Choroid plexus epithelial cell (primary cell): ENCODE measurements at regions not wholly inside any gene's neighbourhood (a gene's known extent, or its start where the extent isn't known, plus 50 kb on each side); places are given as distances from the start of the nearest gene placed in this dataset.

Experiments
- DNase-seq: peaks from one replicate; pipeline ENCODE4 v3.0.0-alpha.2; 2010; ENCODE audit warnings: low read depth
- H3K4me3 ChIP-seq: 2 replicates; pipeline ENCODE4 v1.5.1; 2011; ENCODE audit warnings: low read depth, mild to moderate bottlenecking, control low read depth, low read length, moderate library complexity
- CTCF ChIP-seq: conservative IDR thresholded peaks from 2 replicates; pipeline ENCODE4 v1.5.1; 2011; ENCODE audit warnings: low read depth, mild to moderate bottlenecking, control low read depth, inconsistent platforms, low read length, moderate library complexity

GRCh38 chr12:84756961-84757360, 155.6 kb downstream of the SLC6A15 start:
- H3K4me3 ChIP-seq: no peak overlapping the region
- peak; percentile 57 for DNase-seq
- TF ChIP-seq CTCF: no peak

DNA sequence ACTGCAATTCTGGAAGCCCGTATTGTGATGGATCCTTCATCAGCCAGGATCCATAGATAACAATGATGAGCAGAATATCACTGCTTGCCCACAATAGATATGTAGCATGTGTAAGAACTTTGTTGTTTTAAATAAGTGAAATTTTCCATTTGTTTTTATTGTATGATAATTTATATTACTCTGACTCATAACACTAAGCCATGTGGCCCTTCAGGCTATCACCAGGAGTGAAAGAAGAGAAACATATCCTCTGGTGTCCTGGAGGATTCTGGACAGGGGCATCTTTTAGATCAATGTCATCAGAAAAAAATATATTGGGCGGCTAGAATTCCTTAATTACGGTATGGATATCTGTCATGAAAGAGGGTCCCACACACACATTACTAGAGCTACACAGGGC, 167.5 kb downstream of the SLC6A15 start:
- TF ChIP-seq CTCF: no peak
- H3K4me3 ChIP-seq: no peak overlapping the region
- DNase-seq: no peak

GRCh38 chr12:84741692-84742091, 170.9 kb downstream of the SLC6A15 start:
- H3K4me3 ChIP-seq: no peak overlapping the region
- TF ChIP-seq CTCF: no peak
- DNase-seq: no peak

DNA sequence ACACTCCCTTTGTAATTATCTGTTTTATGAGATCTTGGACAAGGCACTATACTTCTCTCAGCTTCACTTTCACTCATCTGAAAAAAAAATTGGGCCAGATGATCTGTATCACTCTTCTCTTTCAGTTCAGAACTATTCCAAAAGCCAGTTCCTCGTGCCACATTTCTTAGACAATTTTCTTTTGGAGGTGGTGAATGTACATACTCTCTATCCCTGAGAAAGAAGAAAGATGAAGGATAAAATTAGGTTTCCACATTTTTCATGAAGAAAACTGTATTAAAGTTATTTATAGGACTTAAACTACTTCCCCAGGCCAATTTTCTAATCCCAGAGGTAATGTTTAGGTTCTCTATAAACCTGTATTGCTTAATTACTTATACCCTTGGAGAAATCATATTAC, 171.6 kb downstream of the SLC6A15 start:
- H3K4me3 ChIP-seq: no peak overlapping the region
- no peak for DNase-seq
- TF ChIP-seq CTCF: no peak

GRCh38 chr12:84740602-84741001, 172.0 kb downstream of the SLC6A15 start:
- TF ChIP-seq CTCF: no peak
- no peak for DNase-seq
- no peak overlapping the region for H3K4me3 ChIP-seq

DNA sequence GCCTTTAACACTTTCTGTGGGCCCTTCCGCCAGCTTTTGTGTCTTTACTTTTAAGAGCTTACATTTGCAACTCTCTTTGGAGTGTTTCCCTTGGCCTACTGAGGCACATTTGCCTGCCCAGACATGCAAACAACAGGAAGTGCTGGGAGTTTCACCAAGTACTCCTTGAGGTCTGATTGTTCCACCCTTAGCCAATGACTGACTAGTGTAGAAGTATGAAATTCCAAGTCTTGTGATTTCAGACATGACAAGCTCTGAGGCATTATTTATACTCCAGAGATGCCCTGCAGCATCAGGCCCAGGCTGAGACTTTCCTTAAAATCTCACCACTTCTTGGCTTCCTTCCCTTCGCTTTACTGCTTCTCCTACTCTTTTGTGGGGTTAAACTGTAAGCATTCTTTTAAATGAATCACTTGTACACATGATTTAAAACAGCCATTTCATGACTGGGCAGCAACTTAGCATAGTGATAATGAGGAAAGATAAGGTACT, 174.1 kb downstream of the SLC6A15 start:
- peak; percentile 52 for DNase-seq
- no peak overlapping the region for H3K4me3 ChIP-seq
- no peak for TF ChIP-seq CTCF

- TF ChIP-seq CTCF: no peak
- no peak overlapping the region for H3K4me3 ChIP-seq
- no peak for DNase-seq
Measured at GRCh38 chr12:84732828-84733340, 179.7 kb downstream of the SLC6A15 start.
